ENCODE measurements at regions not wholly inside any gene's neighbourhood (a gene's known extent, or its start where the extent isn't known, plus 50 kb on each side); places are given as distances from the start of the nearest gene placed in this dataset.
"Not testable (repeated sequence)": the region's sequence is repeated elsewhere in the genome, so short reads cannot be mapped to it uniquely, and the experiment has no call there.

DNA sequence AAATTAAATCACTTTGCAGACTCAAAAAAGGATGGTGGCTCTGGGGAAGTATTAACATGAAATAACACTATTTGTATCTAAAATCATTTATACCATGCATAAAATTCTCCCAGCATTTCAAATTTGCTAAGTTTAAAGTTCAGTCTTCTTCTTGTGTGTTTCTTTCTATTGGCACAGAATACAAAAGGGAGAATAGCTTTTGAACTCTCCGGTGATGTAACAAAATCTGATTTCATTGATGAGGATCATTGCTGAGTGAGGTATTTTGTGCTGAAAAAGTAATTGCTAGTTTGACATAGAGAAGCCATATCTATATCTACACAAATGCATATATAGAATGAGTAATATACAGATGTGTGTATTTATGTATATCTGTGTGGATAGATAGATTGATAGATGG, 174.8 kb downstream of the LACC1 start:
- Histone ChIP-seq H3K36me3 (no peaks in the 10 kb centered on the region), H3K9me3 (ENCODE audit: severe bottlenecking) (no peaks in the 10 kb centered on the region), H3K27me3 (ENCODE audit: insufficient read depth, low read depth, severe bottlenecking) (no peaks in the 10 kb centered on the region), H3K27ac (no peak overlapping the region), H3K4me3 (ENCODE audit: low read depth, low read length) (no peak overlapping the region)
- TF ChIP-seq, protein P1, sequence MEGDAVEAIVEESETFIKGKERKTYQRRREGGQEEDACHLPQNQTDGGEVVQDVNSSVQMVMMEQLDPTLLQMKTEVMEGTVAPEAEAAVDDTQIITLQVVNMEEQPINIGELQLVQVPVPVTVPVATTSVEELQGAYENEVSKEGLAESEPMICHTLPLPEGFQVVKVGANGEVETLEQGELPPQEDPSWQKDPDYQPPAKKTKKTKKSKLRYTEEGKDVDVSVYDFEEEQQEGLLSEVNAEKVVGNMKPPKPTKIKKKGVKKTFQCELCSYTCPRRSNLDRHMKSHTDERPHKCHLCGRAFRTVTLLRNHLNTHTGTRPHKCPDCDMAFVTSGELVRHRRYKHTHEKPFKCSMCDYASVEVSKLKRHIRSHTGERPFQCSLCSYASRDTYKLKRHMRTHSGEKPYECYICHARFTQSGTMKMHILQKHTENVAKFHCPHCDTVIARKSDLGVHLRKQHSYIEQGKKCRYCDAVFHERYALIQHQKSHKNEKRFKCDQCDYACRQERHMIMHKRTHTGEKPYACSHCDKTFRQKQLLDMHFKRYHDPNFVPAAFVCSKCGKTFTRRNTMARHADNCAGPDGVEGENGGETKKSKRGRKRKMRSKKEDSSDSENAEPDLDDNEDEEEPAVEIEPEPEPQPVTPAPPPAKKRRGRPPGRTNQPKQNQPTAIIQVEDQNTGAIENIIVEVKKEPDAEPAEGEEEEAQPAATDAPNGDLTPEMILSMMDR (IDR thresholded peaks at IDR 0.05; ENCODE audit: low read depth, low read length): no peak
- DNase-seq: no peak

DNA sequence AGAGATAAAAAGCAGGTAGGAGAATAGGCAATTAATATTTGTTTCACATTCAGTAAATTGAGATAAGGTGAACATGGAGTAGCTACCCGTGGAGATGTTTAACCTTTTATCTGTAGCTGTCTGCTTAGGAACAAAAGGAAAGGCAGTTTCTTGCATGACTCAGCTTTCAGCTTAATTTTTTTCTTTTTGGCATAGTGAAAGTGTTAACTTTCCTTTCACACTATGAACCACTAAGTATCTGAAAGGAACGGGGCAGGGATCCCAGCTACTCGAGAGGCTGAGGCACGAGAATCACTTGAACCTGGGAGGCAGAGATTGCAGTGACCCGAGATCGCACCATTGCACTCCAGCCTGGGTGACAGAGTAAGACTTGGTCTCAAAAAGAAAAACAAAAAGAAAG, 176.0 kb downstream of the LACC1 start:
- H3K27me3 ChIP-seq (ENCODE audit: insufficient read depth, low read depth, severe bottlenecking); H3K36me3 ChIP-seq; DNase-seq; H3K27ac ChIP-seq; H3K9me3 ChIP-seq (ENCODE audit: severe bottlenecking); H3K4me3 ChIP-seq (ENCODE audit: low read depth, low read length): not testable (repeated sequence)

DNA sequence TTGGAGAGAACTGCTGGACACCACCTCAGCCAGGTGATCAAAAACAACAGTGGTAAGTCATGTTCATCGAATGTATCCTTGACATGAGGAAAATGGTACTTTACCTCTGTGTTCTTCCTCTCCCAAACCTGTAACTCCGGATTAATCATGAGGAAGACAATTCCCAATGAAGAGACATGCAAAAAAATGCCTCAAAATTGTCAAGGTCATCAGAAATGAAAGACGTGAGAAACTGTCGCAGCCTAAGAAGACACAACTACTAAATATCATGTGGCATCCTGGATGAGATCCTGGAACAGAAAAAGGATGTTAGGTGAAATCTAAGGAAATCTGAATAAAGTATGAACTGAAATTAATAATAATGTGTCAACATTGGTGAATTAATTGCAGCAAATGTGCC, 178.4 kb downstream of the LACC1 start:
- no peak overlapping the region for H3K27ac ChIP-seq
- H3K36me3 ChIP-seq: no peaks in the 10 kb centered on the region
- TF ChIP-seq, protein P1 (IDR thresholded peaks at IDR 0.05; ENCODE audit: low read depth, low read length): no peak
- no peak overlapping the region for H3K4me3 ChIP-seq (ENCODE audit: low read depth, low read length)
- H3K27me3 ChIP-seq (ENCODE audit: insufficient read depth, low read depth, severe bottlenecking): no peaks in the 10 kb centered on the region
- H3K9me3 ChIP-seq (ENCODE audit: severe bottlenecking): no peaks in the 10 kb centered on the region
- no peak for DNase-seq

DNA sequence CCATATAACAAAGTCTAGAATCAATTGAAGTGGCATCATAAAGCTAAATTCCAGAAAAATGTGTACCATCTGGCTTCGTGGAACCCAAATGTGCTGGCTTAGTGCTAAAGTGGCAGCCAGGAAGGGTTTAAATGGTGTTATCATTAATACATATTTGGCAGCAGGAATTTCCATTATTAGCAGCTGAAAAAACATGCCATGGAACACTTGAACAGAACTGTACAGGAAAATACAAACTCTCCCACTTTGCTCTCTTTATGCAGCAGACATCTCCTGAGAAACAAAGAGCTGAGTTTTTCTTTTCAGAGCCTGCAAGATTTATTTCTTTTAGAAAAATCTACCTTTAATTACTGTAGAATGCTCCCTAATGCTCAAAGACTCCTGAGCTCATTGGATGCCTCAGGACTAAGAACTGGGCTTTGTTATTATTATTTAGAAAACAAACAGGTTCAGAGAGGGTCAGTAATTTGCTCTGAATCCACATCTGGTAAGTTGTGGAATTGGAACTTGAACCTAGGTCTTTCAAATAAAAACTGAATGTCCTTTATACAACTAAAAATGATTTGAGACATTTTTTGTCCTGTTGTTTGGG, 179.0 kb downstream of the LACC1 start:
- TF ChIP-seq, protein P1 (IDR thresholded peaks at IDR 0.05; ENCODE audit: low read depth, low read length): no peak
- Histone ChIP-seq H3K4me3 (ENCODE audit: low read depth, low read length) (no peak overlapping the region), H3K9me3 (ENCODE audit: severe bottlenecking) (no peaks in the 10 kb centered on the region), H3K36me3 (no peaks in the 10 kb centered on the region), H3K27me3 (ENCODE audit: insufficient read depth, low read depth, severe bottlenecking) (no peaks in the 10 kb centered on the region), H3K27ac (no peak overlapping the region)
- no peak for DNase-seq

DNA sequence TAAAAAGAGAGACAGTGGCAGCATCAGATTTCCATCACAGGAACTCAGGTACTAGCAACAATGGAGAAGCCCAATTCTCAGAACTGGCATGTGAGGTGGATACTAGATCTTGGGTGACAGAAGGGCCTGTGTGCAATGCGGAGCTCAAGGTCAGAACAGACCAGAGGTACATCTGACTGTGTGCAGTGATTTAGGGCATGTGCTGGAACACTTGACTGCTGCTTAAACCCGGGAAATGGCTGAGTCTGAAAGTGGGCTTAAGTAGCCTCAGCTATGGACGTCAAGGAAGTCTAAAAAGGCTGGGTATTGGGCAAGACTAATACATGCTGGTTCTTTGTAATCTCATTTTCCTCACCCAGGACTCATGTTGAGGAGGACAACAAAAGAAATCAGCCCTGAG, 182.2 kb downstream of the LACC1 start:
- Histone ChIP-seq H3K36me3 (no peaks in the 10 kb centered on the region), H3K4me3 (ENCODE audit: low read depth, low read length) (no peak overlapping the region), H3K27me3 (ENCODE audit: insufficient read depth, low read depth, severe bottlenecking) (no peaks in the 10 kb centered on the region), H3K27ac (no peak overlapping the region), H3K9me3 (ENCODE audit: severe bottlenecking) (no peaks in the 10 kb centered on the region)
- TF ChIP-seq, protein P1 (IDR thresholded peaks at IDR 0.05; ENCODE audit: low read depth, low read length): no peak
- no peak for DNase-seq

DNA sequence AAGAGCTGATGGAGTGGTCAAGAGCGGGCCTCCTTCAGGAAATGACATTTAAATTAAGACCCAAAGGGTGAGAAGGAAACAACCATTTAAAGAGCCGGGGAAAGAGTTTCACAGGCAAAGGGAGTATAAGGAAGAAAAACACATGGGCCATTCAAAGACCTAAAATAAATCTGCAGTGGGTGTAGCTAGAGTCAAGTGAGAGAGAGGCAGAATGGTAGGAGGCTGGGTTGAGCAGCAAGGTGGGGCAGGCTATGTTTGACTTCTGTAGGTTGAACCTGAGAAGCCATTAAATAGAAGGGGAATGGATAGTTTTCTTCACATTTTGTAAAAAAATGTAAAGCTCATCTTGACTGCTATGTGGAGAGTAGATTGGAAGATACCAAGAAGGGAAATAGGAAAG, 183.8 kb downstream of the LACC1 start:
- Histone ChIP-seq H3K36me3 (no peaks in the 10 kb centered on the region), H3K4me3 (ENCODE audit: low read depth, low read length) (no peak overlapping the region), H3K27me3 (ENCODE audit: insufficient read depth, low read depth, severe bottlenecking) (no peaks in the 10 kb centered on the region), H3K9me3 (ENCODE audit: severe bottlenecking) (no peaks in the 10 kb centered on the region), H3K27ac (no peak overlapping the region)
- DNase-seq: no peak
- TF ChIP-seq, protein P1 (IDR thresholded peaks at IDR 0.05; ENCODE audit: low read depth, low read length): no peak

Data from WERI-Rb-1 (cell line).